Heart left ventricle (tissue), 16 donors: ENCODE measurements at regions not wholly inside any gene's neighbourhood (a gene's known extent, or its start where the extent isn't known, plus 50 kb on each side); places are given as distances from the start of the nearest gene placed in this dataset.

ENCODE experiments used
- ATAC-seq, 4 donors: fragments of 200-7000 bp; cut with Tn5 transposase; one replicate each; pipeline ENCODE4 v1.9.1; 2020 to 2022; ENCODE audit warnings: moderate library complexity in 4 of 4, mild to moderate bottlenecking in 3 of 4, moderate number of reproducible peaks in 1 of 4
- DNase-seq, 5 donors: peaks; one replicate each; pipeline ENCODE4 v3.0.0-alpha.2; 2020
- H3K27ac ChIP-seq, 12 donors: fragments of 200-600 bp; sonication (generic) in 4 of 12; one replicate each; pipeline versions ENCODE4 v1.5.0 to v1.8.0; 2016 to 2022; ENCODE audit warnings: mild to moderate bottlenecking in 2 of 12
- H3K27me3 ChIP-seq, 9 donors: fragments of 200-600 bp; sonication (generic) in 2 of 9; one replicate each; pipeline versions ENCODE4 v1.5.1 to v1.8.0; 2016 to 2022; ENCODE audit warnings: mild to moderate bottlenecking in 3 of 9
- H3K36me3 ChIP-seq, 9 donors: fragments of 200-600 bp; sonication (generic) in 2 of 9; one replicate each; pipeline versions ENCODE4 v1.5.0 to v1.8.0; 2018 to 2022; ENCODE audit warnings: mild to moderate bottlenecking in 2 of 9
- H3K4me1 ChIP-seq, 12 donors: fragments of 200-600 bp; sonication (generic) in 4 of 12; one replicate each; pipeline versions ENCODE4 v1.5.0 to v1.8.0; 2016 to 2022; ENCODE audit warnings: mild to moderate bottlenecking in 3 of 12
- H3K4me3 ChIP-seq, 12 donors: fragments of 200-600 bp; sonication (generic) in 4 of 12; one replicate each; pipeline versions ENCODE4 v1.5.0 to v1.8.0; 2017 to 2022; ENCODE audit warnings: mild to moderate bottlenecking in 9 of 12, moderate library complexity in 4 of 12
- H3K9me3 ChIP-seq, 12 donors: fragments of 200-600 bp; sonication (generic) in 4 of 12; one replicate each; pipeline versions ENCODE4 v1.5.0 to v1.8.0; 2016 to 2022; ENCODE audit warnings: mild to moderate bottlenecking in 1 of 12
- POLR2A ChIP-seq, 2 donors: fragments of 450-650 bp; IDR thresholded peaks; one replicate each; pipeline ENCODE4 v1.6.1; 2017; ENCODE audit warnings: antibody characterized with exemption in 2 of 2, mild to moderate bottlenecking in 2 of 2, moderate library complexity in 2 of 2
- WGBS, 4 donors: extraction: QIAGEN DNeasy Blood & Tissue Kit in 2 of 4; methylation state at CpG; one replicate each; pipeline versions ENCODE4 v1.1.5 to v1.1.7; 2013 to 2018; 5-methylcytosine and 5-hydroxymethylcytosine counted together
- intact Hi-C, 10 donors: fragments of 100-400 bp; cut with DNase I; formaldehyde crosslinking; loops; one replicate each; pipeline versions ENCODE4 v1.11.1 to v1.14.2; 2022
- microRNA counts, 2 donors: library from miRNA; unstranded; fragments of <30 nt; microRNA quantifications; one replicate each; lab custom pipeline; 2016
- microRNA-seq, 4 donors: library from miRNA; unstranded; fragments of <30 nt; microRNA quantifications; one replicate each; pipeline versions ENCODE4 to v1.2.0, GENCODE V29; 2017 to 2020
- TF ChIP-seq, protein P1 (sequence below), 12 donors: fragments of 200-600 bp; sonication (generic) in 4 of 12; IDR thresholded peaks; one replicate each; pipeline versions ENCODE4 v1.5.0 to v1.8.0; 2018 to 2022; ENCODE audit warnings: antibody characterized with exemption in 12 of 12, mild to moderate bottlenecking in 5 of 12
- donor health status: ischemic (EF 13 %, LVEDD 7.1; RV severe dilation, severe dysfunction).
- donor health status: healthy with polysubstance abuse.
- donor health status: DM: no; HTN: yes; CAD: no.
- donor health status: DM: no; HTN: no; CAD: no.
- donor health status: ischemic (EF 25% LVEDD 6.9; RV normal size, moderate dysfunction).
- donor health status: ischemic (EF 25% LVEDD 5.7; RV mildly dilated, moderate dysfunction).
- donor health status: healthy.
- donor health status: DM: yes; HTN: yes; CAD: no.
- donor health status: ischemic (EF 35%, LVEDD 5.7; RV mildly dilated, moderate dysfunction).
- donor health status: nonischemic (EF 11% LVEDD 7.7; RV severe dilation, severe dysfunction).
- donor health status: DM: yes; HTN: yes; CAD: no.
- donor health status: PGD.
- donor health status: ischemic (EF 29% LVEDD 5.4; RV normal size, mild dysfunction).
- donor health status: nonischemic (EF 23%, LVEDD 6.1; RV moderate dilation, normal function).

DNA sequence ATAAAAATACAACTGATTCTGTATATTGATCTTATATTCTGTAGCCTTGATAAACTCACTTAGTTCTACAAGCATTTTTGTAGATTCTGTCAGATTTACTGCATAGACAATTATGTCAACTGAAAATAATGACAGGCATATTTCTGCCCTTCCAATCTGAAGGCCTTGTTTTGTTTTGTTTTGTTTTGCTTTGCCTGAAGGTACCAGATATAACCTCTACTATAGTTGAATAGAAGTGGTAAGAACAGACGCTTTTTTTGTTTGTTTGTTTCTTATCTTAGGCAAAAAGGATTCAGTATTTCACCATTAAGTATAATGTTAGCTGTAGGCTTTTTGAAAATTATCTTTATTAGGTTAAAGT lies 64.6 kb upstream of the RSPO3 start:
- intact Hi-C loops, result no loop called here
- ATAC-seq, result no peak
- Histone ChIP-seq H3K4me3 (no peak overlapping the region), H3K27me3 (no peaks in the 10 kb centered on the region), H3K27ac (no peak overlapping the region), H3K4me1 (no peaks in the 10 kb centered on the region), H3K9me3 (peaks cover 0 to 13% (median 0%) of the 10 kb centered on the region in 12 donors), H3K36me3 (no peaks in the 10 kb centered on the region)
- WGBS, 4 donors, result 67 to 75% (median 72%) methylated on average over 1 of the region's 1 CpG
- no peak for DNase-seq
- TF ChIP-seq, protein P1, sequence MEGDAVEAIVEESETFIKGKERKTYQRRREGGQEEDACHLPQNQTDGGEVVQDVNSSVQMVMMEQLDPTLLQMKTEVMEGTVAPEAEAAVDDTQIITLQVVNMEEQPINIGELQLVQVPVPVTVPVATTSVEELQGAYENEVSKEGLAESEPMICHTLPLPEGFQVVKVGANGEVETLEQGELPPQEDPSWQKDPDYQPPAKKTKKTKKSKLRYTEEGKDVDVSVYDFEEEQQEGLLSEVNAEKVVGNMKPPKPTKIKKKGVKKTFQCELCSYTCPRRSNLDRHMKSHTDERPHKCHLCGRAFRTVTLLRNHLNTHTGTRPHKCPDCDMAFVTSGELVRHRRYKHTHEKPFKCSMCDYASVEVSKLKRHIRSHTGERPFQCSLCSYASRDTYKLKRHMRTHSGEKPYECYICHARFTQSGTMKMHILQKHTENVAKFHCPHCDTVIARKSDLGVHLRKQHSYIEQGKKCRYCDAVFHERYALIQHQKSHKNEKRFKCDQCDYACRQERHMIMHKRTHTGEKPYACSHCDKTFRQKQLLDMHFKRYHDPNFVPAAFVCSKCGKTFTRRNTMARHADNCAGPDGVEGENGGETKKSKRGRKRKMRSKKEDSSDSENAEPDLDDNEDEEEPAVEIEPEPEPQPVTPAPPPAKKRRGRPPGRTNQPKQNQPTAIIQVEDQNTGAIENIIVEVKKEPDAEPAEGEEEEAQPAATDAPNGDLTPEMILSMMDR (IDR thresholded peaks at IDR 0.05), result no peak
- TF ChIP-seq POLR2A (IDR thresholded peaks at IDR 0.05), result no peak

- no peaks in the 10 kb centered on the region for H3K27me3 ChIP-seq
- 94 to 98% (median 96%) methylated on average over 2 of the region's 2 CpGs for WGBS, 4 donors
- no peaks in the 10 kb centered on the region for H3K4me1 ChIP-seq
- ATAC-seq (no peak), DNase-seq (no peak)
- TF ChIP-seq, protein P1 (IDR thresholded peaks at IDR 0.05), result no peak
- TF ChIP-seq POLR2A (IDR thresholded peaks at IDR 0.05), result no peak
- intact Hi-C loops, result no loop called here
- H3K27ac ChIP-seq, result no peak overlapping the region
- no peaks in the 10 kb centered on the region for H3K36me3 ChIP-seq
- H3K9me3 ChIP-seq, result peaks cover 0 to 25% (median 4%) of the 10 kb centered on the region in 12 donors
- H3K4me3 ChIP-seq, result no peak overlapping the region
Observed at GRCh38 chr6:127058027-127058426, 60.4 kb upstream of the RSPO3 start.

DNA sequence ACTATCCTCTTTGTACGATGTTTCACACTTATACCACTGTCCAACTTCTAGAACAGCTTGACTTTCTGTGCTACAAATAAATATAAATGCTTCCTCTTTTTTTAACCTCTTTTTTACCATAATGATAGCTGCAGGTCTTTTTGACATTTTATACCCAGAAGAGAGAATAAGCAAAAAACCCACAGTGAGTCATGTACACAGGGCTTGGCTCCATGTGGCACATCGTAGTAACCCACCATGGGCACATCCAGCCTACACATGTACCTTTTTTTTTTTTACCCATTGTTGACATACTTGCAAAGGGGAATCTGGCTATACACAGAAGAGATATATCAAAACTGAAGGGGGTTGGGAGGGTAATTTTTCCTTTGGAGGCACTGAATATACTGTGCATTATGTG lies 59.5 kb upstream of the RSPO3 start:
- 76 to 85% (median 78%) methylated on average over 2 of the region's 2 CpGs for WGBS, 4 donors

More for the DNA sequence above, 59.5 kb upstream of the RSPO3 start:
- H3K27me3 ChIP-seq, result no peaks in the 10 kb centered on the region
- ATAC-seq (no peak), DNase-seq (no peak)
- TF ChIP-seq, protein P1 (IDR thresholded peaks at IDR 0.05), result no peak
- no peak for TF ChIP-seq POLR2A (IDR thresholded peaks at IDR 0.05)
- no peak overlapping the region for H3K27ac ChIP-seq
- peaks cover 0 to 25% (median 4%) of the 10 kb centered on the region in 12 donors for H3K9me3 ChIP-seq
- no peaks in the 10 kb centered on the region for H3K36me3 ChIP-seq
- intact Hi-C loops, result no loop called here
- no peaks in the 10 kb centered on the region for H3K4me1 ChIP-seq
- no peak overlapping the region for H3K4me3 ChIP-seq

MicroRNAs in the stretch of these regions (microRNA counts, 767-probe panel; counts per million panel counts)
- microRNA hsa-miR-588 (lab: Ali Mortazavi, UCI), result 0 to 71.6 counts per million in 2 donors

Small RNA genes lying in the stretch of these regions (microRNA-seq; reads per million reads assigned to microRNA genes)
- 0 to 0.13 (median 0) reads per million in 4 donors for gene MIR588
